ENCODE measurements at regions not wholly inside any gene's neighbourhood (a gene's known extent, or its start where the extent isn't known, plus 50 kb on each side); places are given as distances from the start of the nearest gene placed in this dataset.

DNA sequence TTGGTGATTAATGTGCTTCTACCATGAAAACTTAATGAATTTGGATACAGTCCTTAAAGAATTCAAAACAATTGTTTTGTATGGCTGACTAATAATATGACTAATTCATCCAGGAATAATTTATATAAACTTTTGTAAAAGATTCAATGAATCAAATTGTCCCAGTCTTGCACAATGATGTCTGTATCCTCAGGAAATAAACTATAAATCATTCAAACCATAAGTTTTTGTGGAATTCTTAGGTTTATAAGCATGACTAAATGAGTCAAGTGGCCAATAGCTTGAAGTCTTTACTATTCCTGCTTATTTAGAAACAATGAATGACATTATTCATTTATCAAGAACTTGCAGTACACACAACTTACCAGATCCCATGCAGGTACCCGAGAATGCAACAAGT, 935.0 kb upstream of the INTU start:
- no peak overlapping the region for H2AFZ ChIP-seq (ENCODE audit: low read depth, low read length)
- H3K27me3 Mint-ChIP-seq (ENCODE audit: low read depth, unreplicated experiment) = no peaks in the 10 kb centered on the region
- H3K4me3 ChIP-seq (ENCODE audit: insufficient read depth, low read depth, low read length) = no peak overlapping the region
- TF ChIP-seq EZH2 (IDR thresholded peaks at IDR 0.05; ENCODE audit: insufficient read depth, low read length) = no peak
- TF ChIP-seq, protein P1, sequence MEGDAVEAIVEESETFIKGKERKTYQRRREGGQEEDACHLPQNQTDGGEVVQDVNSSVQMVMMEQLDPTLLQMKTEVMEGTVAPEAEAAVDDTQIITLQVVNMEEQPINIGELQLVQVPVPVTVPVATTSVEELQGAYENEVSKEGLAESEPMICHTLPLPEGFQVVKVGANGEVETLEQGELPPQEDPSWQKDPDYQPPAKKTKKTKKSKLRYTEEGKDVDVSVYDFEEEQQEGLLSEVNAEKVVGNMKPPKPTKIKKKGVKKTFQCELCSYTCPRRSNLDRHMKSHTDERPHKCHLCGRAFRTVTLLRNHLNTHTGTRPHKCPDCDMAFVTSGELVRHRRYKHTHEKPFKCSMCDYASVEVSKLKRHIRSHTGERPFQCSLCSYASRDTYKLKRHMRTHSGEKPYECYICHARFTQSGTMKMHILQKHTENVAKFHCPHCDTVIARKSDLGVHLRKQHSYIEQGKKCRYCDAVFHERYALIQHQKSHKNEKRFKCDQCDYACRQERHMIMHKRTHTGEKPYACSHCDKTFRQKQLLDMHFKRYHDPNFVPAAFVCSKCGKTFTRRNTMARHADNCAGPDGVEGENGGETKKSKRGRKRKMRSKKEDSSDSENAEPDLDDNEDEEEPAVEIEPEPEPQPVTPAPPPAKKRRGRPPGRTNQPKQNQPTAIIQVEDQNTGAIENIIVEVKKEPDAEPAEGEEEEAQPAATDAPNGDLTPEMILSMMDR (IDR thresholded peaks at IDR 0.05; ENCODE audit: insufficient read depth, low read depth, low read length) = no peak
- H3K27me3 ChIP-seq (ENCODE audit: insufficient read depth, low read length) = no peaks in the 10 kb centered on the region
- no peak overlapping the region for H3K27ac Mint-ChIP-seq (ENCODE audit: unreplicated experiment)
- H3K27ac ChIP-seq (ENCODE audit: low read depth, low read length) = no peak overlapping the region
- H3K4me1 ChIP-seq (ENCODE audit: insufficient read depth, low read length) = peaks cover 5% of the 10 kb centered on the region
- DNase-seq (ENCODE audit: low read depth) (peak; percentile 83), FAIRE-seq (peak; percentile 32)
- no peaks in the 10 kb centered on the region for H3K9me3 ChIP-seq (ENCODE audit: insufficient read depth, low read depth, low read length)
- H3K9me3 Mint-ChIP-seq (ENCODE audit: unreplicated experiment) = no peaks in the 10 kb centered on the region
- H3K4me2 ChIP-seq (ENCODE audit: low read length) = no peak overlapping the region
- no peak overlapping the region for H3K4me3 Mint-ChIP-seq (ENCODE audit: unreplicated experiment)
- no peak overlapping the region for H3K9ac ChIP-seq (ENCODE audit: low read length)
- no peaks in the 10 kb centered on the region for H3K79me2 ChIP-seq (ENCODE audit: insufficient read depth, low read length)
- peaks cover 2% of the 10 kb centered on the region for H3K4me1 Mint-ChIP-seq (ENCODE audit: low read depth, unreplicated experiment)
- no peaks in the 10 kb centered on the region for H3K36me3 ChIP-seq (ENCODE audit: insufficient read depth, low read length)
- no peaks in the 10 kb centered on the region for H4K20me1 ChIP-seq (ENCODE audit: insufficient read depth, low read length)
- H3K36me3 Mint-ChIP-seq (ENCODE audit: low read depth, unreplicated experiment) = no peaks in the 10 kb centered on the region

DNA sequence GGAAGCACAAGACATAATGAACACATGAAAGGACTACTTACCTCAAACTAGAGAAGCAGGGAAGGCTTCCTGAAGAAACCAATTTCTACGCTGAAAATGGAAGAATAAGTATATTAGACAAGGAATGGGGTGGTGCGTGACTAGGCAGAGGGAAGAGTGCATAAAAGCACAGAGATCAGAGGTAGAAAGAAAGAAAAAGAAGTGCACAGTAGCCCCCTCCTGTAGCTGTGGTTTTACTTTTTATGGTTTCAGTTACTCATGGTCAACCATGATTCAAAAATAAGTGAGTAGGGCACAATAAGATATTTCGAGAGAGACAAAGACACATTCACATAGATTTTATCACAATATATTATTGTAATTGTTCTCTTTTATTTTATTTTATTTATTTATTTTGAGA, 934.5 kb upstream of the INTU start:
- Mint-ChIP-seq H3K27ac (ENCODE audit: unreplicated experiment) (no peak overlapping the region), H3K4me3 (ENCODE audit: unreplicated experiment) (no peak overlapping the region), H3K36me3 (ENCODE audit: low read depth, unreplicated experiment) (no peaks in the 10 kb centered on the region), H3K27me3 (ENCODE audit: low read depth, unreplicated experiment) (no peaks in the 10 kb centered on the region), H3K9me3 (ENCODE audit: unreplicated experiment) (no peaks in the 10 kb centered on the region), H3K4me1 (ENCODE audit: low read depth, unreplicated experiment) (peaks cover 5% of the 10 kb centered on the region)
- H2AFZ ChIP-seq (ENCODE audit: low read depth, low read length) = no peak overlapping the region
- H3K9ac ChIP-seq (ENCODE audit: low read length) = no peak overlapping the region
- no peaks in the 10 kb centered on the region for H3K9me3 ChIP-seq (ENCODE audit: insufficient read depth, low read depth, low read length)
- no peaks in the 10 kb centered on the region for H3K36me3 ChIP-seq (ENCODE audit: insufficient read depth, low read length)
- no peak overlapping the region for H3K4me2 ChIP-seq (ENCODE audit: low read length)
- H3K27me3 ChIP-seq (ENCODE audit: insufficient read depth, low read length) = no peaks in the 10 kb centered on the region
- peaks cover 5% of the 10 kb centered on the region for H3K4me1 ChIP-seq (ENCODE audit: insufficient read depth, low read length)
- H3K79me2 ChIP-seq (ENCODE audit: insufficient read depth, low read length) = no peaks in the 10 kb centered on the region
- FAIRE-seq (no peak), DNase-seq (ENCODE audit: low read depth) (no peak)
- H3K4me3 ChIP-seq (ENCODE audit: insufficient read depth, low read depth, low read length) = no peak overlapping the region
- TF ChIP-seq EZH2 (IDR thresholded peaks at IDR 0.05; ENCODE audit: insufficient read depth, low read length) = no peak
- TF ChIP-seq, protein P1 (IDR thresholded peaks at IDR 0.05; ENCODE audit: insufficient read depth, low read depth, low read length) = no peak
- no peak overlapping the region for H3K27ac ChIP-seq (ENCODE audit: low read depth, low read length)
- no peaks in the 10 kb centered on the region for H4K20me1 ChIP-seq (ENCODE audit: insufficient read depth, low read length)

- Mint-ChIP-seq H3K27ac (ENCODE audit: unreplicated experiment) (no peak overlapping the region), H3K27me3 (ENCODE audit: low read depth, unreplicated experiment) (no peaks in the 10 kb centered on the region), H3K9me3 (ENCODE audit: unreplicated experiment) (no peaks in the 10 kb centered on the region), H3K36me3 (ENCODE audit: low read depth, unreplicated experiment) (no peaks in the 10 kb centered on the region), H3K4me3 (ENCODE audit: unreplicated experiment) (no peak overlapping the region), H3K4me1 (ENCODE audit: low read depth, unreplicated experiment) (peaks cover 8% of the 10 kb centered on the region)
- Histone ChIP-seq H3K4me1 (ENCODE audit: insufficient read depth, low read length) (peaks cover 5% of the 10 kb centered on the region), H3K4me3 (ENCODE audit: insufficient read depth, low read depth, low read length) (no peak overlapping the region), H2AFZ (ENCODE audit: low read depth, low read length) (peak overlapping the region; percentile 28), H3K4me2 (ENCODE audit: low read length) (no peak overlapping the region), H3K36me3 (ENCODE audit: insufficient read depth, low read length) (no peaks in the 10 kb centered on the region), H3K27ac (ENCODE audit: low read depth, low read length) (no peak overlapping the region), H3K27me3 (ENCODE audit: insufficient read depth, low read length) (no peaks in the 10 kb centered on the region), H4K20me1 (ENCODE audit: insufficient read depth, low read length) (no peaks in the 10 kb centered on the region), H3K9ac (ENCODE audit: low read length) (no peak overlapping the region), H3K79me2 (ENCODE audit: insufficient read depth, low read length) (no peaks in the 10 kb centered on the region), H3K9me3 (ENCODE audit: insufficient read depth, low read depth, low read length) (no peaks in the 10 kb centered on the region)
- no peak for TF ChIP-seq EZH2 (IDR thresholded peaks at IDR 0.05; ENCODE audit: insufficient read depth, low read length)
- TF ChIP-seq, protein P1 (IDR thresholded peaks at IDR 0.05; ENCODE audit: insufficient read depth, low read depth, low read length) = no peak
- peak; percentile 87 for DNase-seq (ENCODE audit: low read depth)
- FAIRE-seq = peak; percentile 75
Measured at GRCh38 chr4:126701756-126702155, 931.0 kb upstream of the INTU start.
